Kidney epithelial cell (primary cell): ENCODE measurements at regions not wholly inside any gene's neighbourhood (a gene's known extent, or its start where the extent isn't known, plus 50 kb on each side); places are given as distances from the start of the nearest gene placed in this dataset.

Experiments
- DNase-seq: peaks from one replicate; pipeline ENCODE4 v3.0.0-alpha.2; 2010; ENCODE audit warnings: low read depth
- H3K27me3 ChIP-seq: 2 replicates; pipeline ENCODE4 v1.6.0; 2011; ENCODE audit warnings: low read length; ENCODE audit not compliant: control insufficient read depth, insufficient read depth
- H3K36me3 ChIP-seq: 2 replicates; pipeline ENCODE4 v1.5.1; 2011; ENCODE audit warnings: low read length; ENCODE audit not compliant: control insufficient read depth, insufficient read depth
- H3K4me3 ChIP-seq: 2 replicates; pipeline ENCODE4 v1.5.1; 2011; ENCODE audit warnings: low read depth, mild to moderate bottlenecking, control low read depth, low read length
- TF ChIP-seq, protein P1 (sequence below): IDR thresholded peaks from 2 replicates; pipeline ENCODE4 v1.5.1; 2011; ENCODE audit warnings: mild to moderate bottlenecking, moderate library complexity, low read length, control low read depth, inconsistent platforms; ENCODE audit not compliant: insufficient read depth, poor library complexity, severe bottlenecking

DNA sequence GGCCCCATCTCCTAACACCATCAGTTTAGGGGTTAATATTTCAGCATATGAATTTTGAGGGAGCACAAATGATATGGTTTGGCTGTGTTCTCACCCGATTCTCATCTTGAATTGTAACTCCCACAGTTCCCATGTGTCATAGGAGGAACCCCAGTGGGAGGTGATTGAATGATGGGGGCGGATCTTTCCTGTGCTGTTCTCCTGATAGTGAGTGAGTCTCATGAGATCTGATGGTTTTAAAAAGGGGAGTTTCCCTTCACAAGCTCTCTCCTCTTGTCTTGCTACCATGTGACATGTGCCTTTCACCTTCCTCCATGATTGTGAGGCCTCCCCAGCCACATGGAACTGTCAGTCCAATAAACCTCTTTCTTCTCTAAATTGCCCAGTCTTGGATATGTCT, 73.8 kb upstream of the TJP1 start:
- no peak for DNase-seq

DNA sequence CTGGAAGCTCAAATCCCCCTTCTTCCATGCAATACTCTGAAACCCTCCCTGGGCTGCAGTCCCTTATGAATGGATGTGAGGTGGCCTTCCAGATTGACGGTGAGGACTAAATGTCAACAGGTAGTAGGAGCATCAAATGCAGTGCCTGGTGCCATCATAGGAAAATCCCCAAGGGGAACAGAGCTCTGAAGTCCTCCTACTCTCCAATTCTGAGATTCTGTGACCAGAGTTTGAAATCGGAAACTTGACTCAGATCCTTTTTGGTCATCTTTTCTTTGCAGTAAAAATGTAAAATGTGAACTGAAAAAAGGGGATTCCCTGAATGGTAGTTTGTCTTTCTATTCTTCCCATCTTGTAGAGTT, 68.8 kb upstream of the TJP1 start:
- Histone ChIP-seq H3K4me3 (no peak overlapping the region), H3K27me3 (no peaks in the 10 kb centered on the region), H3K36me3 (no peaks in the 10 kb centered on the region)
- no peak for DNase-seq
- TF ChIP-seq, protein P1, sequence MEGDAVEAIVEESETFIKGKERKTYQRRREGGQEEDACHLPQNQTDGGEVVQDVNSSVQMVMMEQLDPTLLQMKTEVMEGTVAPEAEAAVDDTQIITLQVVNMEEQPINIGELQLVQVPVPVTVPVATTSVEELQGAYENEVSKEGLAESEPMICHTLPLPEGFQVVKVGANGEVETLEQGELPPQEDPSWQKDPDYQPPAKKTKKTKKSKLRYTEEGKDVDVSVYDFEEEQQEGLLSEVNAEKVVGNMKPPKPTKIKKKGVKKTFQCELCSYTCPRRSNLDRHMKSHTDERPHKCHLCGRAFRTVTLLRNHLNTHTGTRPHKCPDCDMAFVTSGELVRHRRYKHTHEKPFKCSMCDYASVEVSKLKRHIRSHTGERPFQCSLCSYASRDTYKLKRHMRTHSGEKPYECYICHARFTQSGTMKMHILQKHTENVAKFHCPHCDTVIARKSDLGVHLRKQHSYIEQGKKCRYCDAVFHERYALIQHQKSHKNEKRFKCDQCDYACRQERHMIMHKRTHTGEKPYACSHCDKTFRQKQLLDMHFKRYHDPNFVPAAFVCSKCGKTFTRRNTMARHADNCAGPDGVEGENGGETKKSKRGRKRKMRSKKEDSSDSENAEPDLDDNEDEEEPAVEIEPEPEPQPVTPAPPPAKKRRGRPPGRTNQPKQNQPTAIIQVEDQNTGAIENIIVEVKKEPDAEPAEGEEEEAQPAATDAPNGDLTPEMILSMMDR = no peak

More for the DNA sequence above, 73.8 kb upstream of the TJP1 start:
- H3K27me3 ChIP-seq = no peaks in the 10 kb centered on the region
- no peak overlapping the region for H3K4me3 ChIP-seq
- TF ChIP-seq, protein P1 = no peak
- no peaks in the 10 kb centered on the region for H3K36me3 ChIP-seq

DNA sequence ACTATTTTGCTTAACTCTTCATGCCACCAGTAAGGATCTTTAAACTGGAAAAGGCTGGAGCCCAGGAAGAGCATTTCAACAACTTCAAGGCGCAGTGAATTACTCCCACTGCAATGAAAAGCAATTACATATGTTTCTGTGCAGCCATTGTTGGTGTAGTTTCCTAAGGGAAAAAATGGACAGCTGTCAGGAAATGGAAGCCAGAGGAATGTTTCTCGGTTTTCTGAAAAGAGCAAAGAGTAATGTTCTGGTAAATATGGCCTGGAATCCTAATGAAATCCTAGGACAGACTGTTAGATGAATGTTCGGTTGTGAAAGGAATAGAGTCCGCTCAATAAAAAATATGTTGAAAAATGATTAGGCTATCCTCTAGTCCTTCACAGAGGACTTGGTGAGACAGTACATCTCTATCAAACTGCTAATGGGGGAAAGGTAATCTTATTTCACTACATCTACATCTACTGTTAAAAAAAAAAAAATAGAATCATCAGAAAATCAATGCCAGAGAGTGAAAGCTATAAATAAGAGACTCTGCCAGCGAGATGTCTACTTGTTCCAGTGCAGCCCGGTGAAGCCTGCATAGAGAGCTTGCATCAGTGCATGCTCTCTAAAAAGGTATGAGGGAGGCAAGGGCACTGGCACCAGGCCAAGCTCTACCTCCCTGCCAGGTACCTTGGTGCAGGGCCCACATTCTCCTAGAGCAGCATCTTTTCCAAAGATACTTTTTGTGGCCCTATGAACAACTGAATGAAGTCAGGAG, 68.2 kb upstream of the TJP1 start:
- TF ChIP-seq, protein P1 = no peak
- Histone ChIP-seq H3K27me3 (no peaks in the 10 kb centered on the region), H3K4me3 (no peak overlapping the region), H3K36me3 (no peaks in the 10 kb centered on the region)
- DNase-seq = no peak

DNA sequence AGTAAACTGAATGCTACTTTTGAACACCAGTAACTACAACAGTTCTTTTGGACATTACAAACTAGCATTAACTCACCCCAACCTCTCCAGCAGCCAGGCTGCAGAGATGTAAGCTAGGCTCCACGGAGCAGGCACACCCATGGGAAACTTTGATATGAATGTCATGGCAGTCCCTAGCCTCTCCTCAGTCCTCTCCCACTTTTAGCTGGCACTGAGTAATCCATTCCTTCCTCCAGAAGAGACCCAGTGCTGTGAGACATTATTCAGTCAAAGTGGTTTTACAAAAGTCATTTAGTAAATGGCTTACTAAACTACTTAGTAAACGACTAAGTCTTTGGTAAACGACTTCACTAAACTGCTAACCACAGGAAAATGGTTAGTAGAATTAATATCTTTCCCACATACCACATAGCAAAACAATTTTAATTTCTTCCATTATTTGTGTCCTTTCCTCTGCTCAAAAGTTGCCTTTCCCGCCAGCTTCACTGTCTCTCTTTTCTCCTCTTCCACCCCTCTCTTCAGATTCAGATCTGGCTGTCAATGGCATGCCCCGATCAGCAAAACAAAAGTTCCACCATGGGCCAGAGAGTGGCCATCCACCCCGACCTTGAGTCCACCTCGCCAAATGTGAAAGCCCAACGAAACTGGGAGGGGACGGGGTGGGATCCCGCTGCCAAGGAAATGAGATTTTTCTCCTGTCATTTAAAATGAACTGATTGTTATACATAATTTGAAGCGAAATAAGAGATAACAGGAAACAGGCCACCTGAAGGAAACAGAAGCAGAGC, 67.5 kb upstream of the TJP1 start:
- Histone ChIP-seq H3K27me3 (no peaks in the 10 kb centered on the region), H3K36me3 (no peaks in the 10 kb centered on the region), H3K4me3 (no peak overlapping the region)
- TF ChIP-seq, protein P1 = no peak
- no peak for DNase-seq

DNA sequence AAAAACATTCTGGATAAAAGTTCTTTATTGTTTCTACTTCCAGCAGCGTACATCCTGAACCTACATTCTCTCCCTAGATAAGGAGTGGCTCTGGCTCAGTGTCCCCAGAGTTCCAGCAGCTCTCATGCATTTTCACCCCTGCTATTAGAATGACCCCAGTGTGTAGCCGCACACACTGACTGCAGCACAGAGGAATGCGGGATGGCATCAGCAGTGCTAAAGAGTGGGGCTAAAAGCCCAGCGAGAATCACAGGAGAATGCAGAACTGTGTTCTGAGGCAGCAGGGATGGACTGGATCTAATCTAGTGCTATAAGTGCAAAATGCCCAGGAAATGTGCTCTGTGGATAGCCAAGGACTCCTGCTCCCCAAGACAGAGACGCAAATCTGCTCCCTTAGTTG, 66.4 kb upstream of the TJP1 start:
- TF ChIP-seq, protein P1 = no peak
- Histone ChIP-seq H3K4me3 (no peak overlapping the region), H3K27me3 (no peaks in the 10 kb centered on the region), H3K36me3 (no peaks in the 10 kb centered on the region)
- peak; percentile 25 for DNase-seq
